Hematopoietic multipotent progenitor cell treated with erythropoietin and hydrocortisone succinate and interleukin-3 and kit ligand, for 15 days (in vitro differentiated cells): ENCODE measurements at regions not wholly inside any gene's neighbourhood (a gene's known extent, or its start where the extent isn't known, plus 50 kb on each side); places are given as distances from the start of the nearest gene placed in this dataset.

Experiments
- DNase-seq: peaks from one replicate; pipeline ENCODE4 v3.0.0-alpha.2; 2015; ENCODE audit warnings: low spot score

DNA sequence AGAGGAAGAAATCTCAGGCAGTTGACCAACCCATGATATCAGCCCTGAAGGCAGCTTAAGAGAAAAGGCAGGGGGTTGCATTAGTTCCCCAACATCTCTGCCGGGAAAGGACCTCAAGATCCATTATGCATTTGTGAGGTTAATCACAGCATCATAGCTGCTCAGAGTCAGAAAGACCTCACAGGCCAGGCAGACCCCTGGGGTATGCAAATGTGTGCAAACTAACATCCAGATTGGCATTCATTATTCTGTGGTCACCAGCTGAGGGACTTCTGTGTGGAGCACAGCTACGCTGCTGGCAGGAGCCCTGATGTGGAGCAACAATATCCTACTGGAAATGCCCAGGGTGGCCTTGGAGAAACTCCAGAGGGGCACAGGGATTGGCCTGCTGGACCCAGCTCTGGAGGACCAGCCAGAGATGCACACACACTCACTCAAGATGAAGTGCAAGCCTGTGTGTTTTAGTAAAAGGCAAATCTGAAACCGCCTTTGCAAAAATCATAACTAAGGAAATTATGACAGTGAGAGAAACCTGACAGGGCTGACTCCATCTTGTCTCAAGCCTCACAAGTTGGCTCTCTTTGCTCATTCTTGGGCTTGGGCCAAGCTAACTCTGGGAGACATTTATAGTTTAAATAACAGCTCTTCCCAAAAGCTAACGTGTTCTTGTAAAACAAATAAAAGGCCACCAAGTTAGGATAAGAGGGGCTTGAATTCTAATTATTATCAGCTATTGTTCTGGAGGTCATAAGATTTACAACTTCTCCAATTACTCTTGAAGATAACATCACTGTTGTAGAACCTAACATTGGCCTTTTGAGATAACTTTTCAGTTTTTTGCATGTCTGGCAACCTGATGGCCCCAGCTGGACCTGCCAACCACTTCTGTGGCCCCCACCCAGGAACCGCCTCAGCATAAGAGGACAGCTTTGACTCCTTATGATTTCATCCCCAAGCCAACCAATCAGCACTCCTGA, 257.1 kb downstream of the UACA start:
- DNase-seq = no peak

DNA sequence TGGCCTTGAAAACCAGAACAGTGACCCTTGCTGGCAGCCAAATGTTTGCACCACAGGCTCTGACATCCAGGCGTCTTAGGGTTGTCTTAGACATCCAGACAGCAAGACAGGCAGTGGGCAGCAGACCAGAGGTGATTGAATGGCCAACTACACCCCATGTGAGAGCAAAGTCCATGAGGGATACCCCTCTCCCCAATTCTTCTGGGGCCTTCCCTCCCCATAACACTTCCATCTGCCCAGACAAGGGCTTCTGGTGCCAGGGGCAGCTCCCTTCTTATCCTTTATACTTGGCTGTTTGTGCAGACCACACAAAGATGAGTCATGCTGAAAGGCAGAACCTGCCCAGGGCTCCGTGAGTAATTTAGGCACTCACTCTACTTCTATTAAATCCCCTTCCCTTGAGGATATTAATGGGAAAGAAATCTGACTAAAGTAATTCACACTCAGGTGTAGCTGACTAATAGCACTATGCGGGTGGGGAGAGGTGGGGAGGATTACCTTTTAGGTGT, 257.9 kb downstream of the UACA start:
- no peak for DNase-seq

DNA sequence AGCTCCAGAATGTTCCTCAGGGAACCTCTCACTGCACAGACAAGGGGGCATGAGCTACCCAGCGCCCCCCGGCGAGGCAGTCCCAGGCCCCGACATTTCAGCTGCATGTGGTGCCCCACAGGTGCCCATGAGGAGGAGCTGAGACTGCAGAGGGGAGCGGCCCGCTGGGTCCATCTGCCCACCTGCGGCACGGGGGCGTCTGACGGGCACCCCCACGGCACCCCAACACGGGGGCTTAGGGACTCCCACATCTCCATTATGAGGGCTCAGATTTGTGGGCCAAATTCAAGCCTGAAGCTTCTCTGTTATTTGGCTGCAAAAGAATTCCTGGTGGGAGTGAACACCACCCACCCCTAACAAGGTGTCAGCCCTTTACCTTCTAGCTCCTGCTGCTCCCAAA, 258.4 kb downstream of the UACA start:
- no peak for DNase-seq

DNA sequence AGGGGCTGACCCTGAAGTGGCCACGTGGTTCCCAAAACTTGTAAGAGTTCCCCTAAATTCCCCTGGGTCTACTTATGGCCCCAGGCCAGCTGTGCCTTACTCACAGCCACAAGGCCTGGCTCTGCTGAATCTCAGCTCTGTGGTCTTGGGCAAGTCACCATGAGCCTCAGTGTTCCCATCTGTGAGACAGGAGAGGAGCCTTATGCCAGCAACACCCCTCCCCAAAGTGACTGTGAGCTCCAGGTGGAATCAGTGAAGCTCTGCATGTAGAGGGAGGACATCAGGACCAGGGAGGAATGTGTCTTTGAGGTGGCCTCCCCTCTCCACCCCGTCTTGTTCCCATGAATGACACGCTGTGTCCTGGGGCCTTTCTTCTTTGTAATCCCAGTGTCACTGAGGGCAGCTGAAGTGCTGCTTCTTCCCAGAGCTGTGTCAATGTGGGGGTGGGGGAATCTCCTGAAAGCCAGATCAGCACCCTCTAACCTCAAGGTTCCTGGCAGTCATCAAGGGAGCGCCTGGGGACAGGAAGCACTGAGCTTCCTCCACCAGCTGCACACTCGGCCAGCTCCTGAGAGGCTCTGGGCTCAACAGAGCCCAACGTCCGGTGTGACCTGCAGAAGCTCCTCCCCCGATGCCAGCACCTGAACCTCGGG, 258.9 kb downstream of the UACA start:
- no peak for DNase-seq

DNA sequence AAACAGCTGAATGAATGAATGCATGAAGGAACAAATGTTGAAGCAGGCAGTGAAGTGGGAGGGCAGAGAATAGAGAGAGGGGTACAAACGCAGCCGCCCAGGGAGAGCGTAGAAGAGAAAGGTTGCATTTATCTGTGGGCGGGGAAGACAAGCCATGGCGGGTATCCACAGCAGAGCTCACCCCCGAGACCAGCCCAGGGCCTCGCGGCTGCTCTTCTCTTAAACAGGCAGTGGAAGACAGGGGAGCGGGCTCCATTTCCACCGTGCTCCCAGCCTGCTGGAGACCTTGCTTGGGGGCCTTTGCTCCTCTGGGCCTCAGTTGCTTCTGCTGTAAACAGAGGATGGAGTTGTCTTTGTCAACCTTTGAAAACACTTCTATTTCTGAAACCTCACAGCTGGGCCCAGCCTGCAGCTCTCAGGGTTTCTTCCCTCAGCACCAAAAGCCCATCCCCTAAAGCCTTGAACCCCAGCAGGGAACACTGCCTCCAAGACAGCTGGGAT, 259.5 kb downstream of the UACA start:
- no peak for DNase-seq

DNA sequence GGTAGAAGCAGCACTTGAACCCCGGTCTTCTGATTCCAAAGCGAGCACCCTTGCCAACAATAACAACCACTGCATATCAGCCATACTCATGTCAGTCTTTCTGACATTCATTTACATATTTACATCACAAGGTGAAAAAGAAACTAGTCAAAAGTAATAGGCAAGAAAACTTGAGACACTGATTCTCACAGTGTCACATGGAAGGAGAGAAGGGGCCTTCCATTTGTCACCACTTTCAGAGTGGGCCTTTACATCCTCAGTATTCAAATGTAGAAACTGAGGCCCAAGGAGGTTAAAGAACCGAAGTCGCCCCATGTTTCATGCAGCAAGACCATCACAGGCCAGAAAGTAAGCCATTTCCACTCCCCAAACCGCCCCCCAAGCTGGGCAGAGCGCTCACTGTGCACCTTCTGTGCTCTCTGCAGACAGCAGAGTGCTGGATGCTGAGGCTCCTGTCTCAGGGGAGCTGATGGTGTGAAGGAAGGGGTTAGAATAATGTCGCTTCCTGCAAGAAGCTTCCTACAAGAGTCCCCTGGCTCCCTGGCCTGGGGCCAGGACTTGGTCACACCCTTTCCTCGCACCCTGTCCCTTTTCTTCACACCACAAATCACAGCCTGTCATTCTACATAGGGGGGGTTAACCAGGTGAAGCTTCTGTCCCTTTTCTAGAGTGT, 260.1 kb downstream of the UACA start:
- no peak for DNase-seq

DNA sequence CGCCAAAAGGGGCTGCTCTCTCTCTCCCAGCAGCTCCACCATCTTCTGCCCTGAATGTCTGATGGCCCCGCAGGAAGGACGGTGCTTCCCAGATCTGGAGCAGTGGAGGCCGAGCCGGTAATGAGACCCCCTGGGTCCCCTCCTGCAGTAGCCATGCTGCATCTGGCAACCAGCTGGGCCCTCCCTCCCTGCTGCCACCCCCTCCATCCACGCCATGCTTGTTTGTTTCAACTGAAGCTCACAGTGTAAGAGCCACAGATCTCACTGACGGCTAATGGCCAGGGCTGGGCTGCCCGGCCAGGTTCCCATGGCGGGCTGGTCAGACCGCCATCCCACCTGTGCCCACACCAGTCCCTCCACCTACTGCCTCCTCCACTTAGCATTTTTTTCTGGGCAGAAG, 260.8 kb downstream of the UACA start:
- no peak for DNase-seq

DNA sequence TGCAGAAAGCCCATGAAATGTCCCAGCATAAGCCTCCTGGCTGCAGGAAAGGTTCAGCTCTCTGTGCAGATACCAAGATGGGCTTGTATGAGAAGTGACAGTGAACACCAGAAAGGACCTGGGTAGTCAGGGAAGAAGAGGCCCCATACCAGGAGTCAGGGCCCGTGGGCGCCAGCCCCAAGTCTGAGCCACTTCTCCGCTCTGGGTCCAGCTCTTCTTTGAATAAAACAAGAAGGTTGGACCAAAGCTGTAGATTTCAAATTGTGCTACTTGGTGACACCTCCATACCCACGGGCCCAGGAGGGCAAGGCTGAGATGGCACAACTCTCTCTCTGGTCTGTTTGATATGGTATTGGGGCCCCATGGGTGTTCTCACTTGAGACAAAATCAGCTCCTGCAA, 261.5 kb downstream of the UACA start:
- no peak for DNase-seq

DNA sequence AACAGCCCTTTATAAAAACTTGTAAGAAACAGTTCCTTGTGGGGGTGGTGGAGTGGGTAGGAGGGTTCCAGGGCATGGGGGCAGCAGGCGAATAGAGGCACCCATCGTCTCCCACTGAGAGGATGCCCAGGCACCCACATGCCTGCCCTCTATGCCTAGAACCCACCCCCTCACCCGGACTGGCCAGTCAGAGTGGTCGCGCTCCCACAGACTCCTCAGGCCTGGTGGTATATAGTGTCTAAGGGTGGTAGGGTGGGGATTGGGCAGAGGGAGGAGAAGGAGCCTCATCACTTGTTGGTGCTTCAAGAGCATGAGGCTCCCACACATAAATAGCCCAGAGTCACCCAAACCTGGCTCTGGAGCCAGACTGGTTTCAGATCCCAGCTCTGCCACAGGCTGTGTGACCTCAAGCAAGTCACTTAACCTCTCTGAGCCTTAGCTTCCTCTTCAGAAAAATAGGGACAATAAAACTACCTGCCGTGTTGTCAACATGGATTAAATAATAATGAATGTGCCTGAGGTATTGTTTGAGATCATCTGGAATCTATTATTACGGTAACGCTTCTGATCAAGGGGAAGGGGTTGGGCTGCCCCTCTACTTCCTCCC, 262.1 kb downstream of the UACA start:
- no peak for DNase-seq

DNA sequence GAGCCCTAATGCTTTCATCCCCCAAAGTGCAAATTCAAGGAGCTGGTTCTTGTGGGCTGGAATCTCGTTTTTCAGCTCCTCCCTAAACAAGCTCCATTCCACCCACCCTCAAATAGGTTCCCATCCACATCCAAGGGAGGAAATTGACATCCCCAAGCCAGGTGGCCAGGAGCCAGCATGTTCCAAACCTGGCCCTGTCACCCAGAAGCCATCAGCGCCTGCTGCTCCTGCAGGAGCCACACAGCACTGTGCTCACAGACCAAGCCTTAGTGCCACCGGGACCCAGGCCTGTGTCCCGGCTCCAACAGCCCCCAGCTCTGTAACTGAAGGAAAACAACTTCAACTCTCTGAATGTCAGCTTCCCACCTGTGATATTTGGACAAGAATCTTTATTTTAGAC, 263.6 kb downstream of the UACA start:
- DNase-seq = no peak

DNA sequence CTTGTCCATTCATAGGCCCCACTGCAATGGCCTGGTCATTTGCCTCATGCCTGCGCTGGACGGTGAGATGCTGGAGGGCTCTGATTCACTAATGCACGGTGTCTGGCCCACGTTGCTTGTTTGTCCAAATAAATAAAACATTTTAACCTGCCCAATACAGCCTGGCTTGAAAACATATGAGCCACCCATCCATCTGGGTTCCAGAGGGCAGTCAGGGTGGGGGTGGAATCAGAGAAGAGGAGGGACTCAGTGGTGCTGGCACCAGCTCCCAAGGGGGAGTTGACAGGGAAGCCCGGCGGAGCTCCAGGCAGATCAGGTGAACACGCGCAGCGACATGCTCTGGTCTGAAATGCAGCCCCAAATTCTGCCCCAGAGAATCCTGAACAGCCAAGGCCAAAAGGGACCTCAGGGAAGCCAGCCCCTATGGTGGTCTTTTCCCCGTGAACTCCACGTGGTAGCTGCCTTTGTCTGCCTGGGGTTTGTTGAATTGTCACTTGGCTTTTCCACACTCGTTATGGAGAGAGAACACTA, 265.2 kb downstream of the UACA start:
- no peak for DNase-seq

DNA sequence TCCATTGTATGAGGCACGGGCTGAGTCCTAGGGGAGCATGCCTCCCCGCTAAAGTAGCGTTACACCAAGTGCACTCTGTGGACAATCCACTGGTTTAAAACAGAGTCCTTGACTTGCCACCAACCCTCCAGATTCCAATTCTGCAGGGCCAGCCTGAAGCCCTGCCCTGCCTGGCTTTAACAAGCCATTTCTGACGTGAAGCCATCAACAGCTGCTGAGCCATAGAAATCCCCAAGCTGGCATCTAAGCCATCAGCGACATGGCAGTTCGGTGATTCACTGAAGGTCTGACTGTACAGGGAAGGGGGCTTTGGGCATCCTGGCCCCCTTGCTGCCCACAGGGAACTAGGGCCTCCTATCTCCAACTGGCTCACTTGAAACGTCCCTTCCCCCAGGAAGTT, 265.7 kb downstream of the UACA start:
- DNase-seq = no peak

DNA sequence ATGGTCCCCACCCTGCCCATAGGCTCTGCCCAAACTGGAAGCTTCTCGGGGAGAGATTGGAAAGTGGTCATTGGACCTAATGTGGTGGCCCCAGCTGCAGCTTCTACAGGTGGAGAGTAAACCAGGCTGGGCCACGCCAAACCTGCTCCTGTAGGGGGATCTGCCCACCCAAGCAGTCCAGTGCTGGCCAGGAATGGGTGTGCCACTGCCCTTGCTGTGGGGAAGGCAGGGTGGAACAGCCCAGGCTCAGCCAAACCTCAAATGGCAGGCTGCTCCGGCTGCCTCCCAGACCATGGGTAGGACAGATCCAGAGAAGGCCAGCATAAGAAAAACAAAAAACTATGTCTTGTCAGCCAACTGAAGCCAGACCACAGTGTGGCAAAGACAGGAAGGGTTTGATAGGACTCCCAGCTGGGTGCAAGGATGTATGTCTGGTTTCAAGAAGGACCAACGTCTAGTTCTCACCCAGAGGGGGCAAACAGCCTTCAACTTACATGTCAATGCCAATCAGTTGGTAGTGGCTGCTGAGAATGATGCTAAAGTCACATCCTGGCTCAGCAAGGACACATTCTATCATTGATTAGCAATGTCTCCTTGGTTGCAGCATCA, 267.3 kb downstream of the UACA start:
- no peak for DNase-seq

DNA sequence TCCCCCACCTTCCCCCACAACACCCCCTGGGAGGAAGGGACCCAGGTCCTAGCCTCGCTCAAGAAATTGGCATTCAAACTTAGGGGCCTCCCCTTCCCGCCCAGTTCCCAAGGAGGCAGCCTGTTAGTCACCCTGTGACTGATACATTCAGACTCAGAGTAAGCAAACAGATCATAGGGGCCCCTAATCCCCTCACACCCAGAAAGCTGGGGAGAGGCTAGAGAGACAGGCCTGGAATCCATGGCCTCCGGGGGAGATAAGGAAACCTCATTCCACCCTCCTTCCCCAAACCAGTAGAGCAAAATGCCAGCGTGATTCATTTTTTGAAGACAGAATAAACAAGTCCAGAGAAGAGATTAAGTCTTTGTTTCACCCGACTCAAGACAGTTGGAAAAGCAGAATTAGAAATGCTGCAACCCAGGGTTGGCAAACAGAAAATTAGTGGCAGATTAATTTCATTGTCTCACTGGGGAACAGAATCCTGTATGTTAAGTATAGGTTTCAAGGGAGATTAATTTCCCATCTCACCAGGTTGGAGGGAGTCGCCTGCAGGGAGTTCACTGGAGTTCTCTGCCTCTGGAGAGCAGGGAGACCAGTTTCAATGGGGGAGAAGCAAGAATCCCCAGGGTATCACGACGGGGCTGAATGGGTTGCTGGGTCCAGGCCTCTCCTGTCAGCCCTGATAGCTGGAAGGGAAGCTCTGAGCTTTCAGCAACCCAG, 268.3 kb downstream of the UACA start:
- DNase-seq = no peak

DNA sequence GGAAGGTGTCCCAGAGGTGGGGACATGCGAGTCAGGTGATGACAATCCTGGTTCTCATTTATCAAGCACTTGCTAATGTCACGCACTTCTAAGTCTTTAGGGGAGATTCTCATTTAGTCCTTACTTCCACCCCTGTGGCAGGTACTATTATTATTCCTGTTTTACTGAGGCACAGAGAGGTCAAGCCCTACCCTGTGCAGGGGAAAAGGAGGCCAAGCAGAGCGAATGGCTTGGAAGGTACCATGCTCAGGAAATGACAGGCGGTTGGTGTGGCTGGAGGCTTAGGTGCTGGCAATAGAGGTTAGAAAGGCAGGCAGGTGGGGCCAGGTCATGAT, 268.9 kb downstream of the UACA start:
- DNase-seq = no peak

DNA sequence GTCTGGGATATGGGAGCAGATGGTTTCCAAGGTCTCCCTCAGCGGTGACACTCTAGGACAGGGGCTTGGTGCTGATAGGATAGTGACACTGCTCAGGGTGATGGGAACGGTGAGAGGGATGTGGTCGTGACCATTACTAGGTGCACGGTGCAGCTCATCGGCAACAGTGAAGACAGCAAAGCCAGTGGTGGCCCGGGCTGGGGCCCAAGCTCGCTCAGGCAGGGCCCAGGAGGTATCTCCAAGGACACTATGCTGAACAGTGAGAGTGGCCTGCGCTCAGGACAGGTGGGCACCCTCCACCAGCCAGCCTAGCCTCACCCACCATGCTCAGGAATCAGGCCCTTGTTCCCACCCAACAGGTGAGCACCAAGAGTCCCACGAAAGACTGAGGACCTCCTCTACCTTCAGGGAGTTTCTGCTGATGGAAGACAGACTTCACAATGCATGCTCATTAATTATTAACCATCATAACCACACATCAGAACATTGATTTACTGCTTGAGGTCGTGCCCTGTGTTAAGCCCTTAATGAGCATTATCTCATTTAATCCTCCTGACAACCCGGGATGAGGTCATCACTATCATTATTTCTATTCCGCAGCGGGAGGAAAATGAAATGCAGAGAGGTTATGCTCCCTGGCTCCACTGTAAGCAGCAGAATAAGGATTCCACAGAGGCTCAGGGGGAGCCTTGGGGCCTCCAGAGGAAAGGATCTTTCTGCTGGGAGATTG, 269.4 kb downstream of the UACA start:
- no peak for DNase-seq

DNA sequence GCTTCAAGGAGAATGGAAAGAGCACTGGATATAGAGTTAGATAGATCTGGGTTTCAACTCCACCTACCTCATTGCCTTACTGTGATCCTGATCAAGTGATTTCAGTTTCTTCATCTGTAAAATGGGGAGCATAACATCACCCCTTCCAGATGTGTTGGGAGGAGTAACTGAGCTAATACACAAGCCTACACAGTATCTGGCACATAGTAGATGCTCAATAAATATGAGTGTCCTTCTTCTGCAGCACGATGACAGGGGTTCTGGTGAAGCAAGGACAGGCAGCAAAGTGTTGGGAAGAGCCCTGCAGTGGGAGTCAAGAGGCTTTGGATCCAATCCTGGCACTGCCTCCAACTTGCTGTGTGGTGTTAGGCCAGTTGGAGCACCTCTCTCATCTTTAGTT, 270.0 kb downstream of the UACA start:
- DNase-seq = no peak

DNA sequence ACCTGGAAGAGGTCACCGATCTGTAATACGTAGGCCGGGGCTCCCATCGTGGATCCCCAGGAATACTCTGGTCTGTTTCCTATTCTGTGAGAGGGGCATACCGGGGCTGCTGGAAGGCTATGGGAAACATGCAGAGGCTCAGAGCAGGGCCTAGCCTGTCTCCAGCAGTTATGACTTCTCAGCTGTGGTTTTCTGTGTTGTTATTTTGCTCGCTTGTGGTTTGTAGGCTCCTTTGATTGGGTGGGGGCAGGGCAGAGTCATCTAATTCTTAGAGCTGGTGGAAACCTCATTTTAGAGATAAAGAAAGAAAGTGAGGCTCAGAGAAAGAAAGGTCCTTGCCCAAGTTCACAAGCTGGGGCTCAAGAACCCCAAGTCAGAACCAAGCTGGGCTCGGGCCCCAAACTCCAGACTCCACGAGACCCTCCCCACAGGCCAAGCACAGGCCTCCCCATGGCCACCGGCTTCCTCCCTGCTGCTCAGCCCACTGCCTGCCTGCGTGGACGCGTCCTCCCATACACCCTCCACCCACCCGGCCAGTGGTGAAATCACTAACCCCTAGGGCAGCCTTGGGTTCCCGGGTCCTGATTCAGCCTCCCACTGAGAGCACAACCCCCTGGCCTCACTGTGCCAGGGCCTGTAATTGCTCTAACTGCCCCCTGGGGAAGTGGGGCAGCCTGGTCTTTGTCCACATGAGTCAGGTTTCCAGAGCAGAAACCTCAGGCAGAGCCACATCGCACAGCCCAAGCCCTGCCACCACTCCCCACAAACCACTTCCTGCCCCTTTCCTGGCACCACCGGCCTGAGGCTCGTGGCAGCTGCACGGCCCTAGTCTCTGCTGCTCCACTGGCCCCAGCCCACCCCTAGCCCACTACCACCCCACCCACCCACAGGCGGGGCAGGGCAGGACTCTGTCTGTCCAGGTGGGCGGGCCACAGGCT, 270.8 kb downstream of the UACA start:
- no peak for DNase-seq

DNA sequence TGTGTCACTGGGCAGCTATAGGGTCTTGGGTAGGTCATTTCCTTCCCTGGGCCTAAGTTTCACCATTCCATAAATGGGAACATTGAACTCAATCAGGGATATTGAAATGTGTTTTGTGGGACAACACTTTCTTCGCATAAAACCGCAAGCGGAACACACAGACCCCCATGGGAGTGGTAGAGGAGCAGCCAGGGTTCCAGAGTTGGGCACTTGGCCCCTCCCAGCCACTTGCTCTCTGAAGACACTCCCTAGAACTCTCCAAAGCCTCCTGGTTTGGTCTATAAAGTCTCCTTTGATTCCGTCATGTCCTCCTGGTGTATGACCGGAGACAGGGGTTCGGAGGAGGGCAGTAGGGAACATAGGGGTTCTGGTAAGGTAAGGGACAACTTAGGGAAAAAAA, 271.7 kb downstream of the UACA start:
- DNase-seq = no peak
